OCI-LY3 (cell line): ENCODE measurements at regions not wholly inside any gene's neighbourhood (a gene's known extent, or its start where the extent isn't known, plus 50 kb on each side); places are given as distances from the start of the nearest gene placed in this dataset.
A peak's percentile ranks its signal among the peaks of the same experiment; 100 is the strongest.

Experiments
- H2AFZ ChIP-seq: fragments of 200-600, 300-600 bp; shearing (Covaris generic); 2 replicates; pipeline ENCODE4 v1.6.0; 2014; ENCODE audit warnings: antibody characterized with exemption, low read depth, low read length
- H3K27ac ChIP-seq: fragments of 200-600, 300-600 bp; sonication (generic); 2 replicates; pipeline ENCODE4 v1.5.1; 2014; ENCODE audit warnings: mild to moderate bottlenecking, low read length, moderate library complexity, mixed read lengths
- H3K27me3 ChIP-seq: fragments of 200-600, 300-600 bp; sonication (generic); 2 replicates; pipeline ENCODE4 v1.6.1; 2014; ENCODE audit warnings: low read depth, low read length, mixed read lengths
- H3K36me3 ChIP-seq: fragments of 200-600, 300-600 bp; sonication (generic); replicated peaks from 2 replicates; pipeline ENCODE3; 2014; ENCODE audit warnings: low read depth, low read length, mixed read lengths
- H3K4me1 ChIP-seq: fragments of 300-600, 200-600 bp; sonication (generic); 2 replicates; pipeline ENCODE4 v1.6.1; 2014; ENCODE audit warnings: low read length, mixed read lengths
- H3K4me2 ChIP-seq: fragments of 200-600, 300-600 bp; sonication (generic); 2 replicates; pipeline ENCODE4 v1.6.1; 2014; ENCODE audit warnings: low read length, mixed read lengths
- H3K4me3 ChIP-seq: fragments of 300-600, 200-600 bp; sonication (generic); 2 replicates; pipeline ENCODE4 v1.5.1; 2014; ENCODE audit warnings: antibody characterized with exemption, mild to moderate bottlenecking, low read length, moderate library complexity
- H3K79me2 ChIP-seq: fragments of 300-600, 200-600 bp; shearing (Covaris generic); 2 replicates; pipeline ENCODE4 v1.6.1; 2014; ENCODE audit warnings: mild to moderate bottlenecking, low read length, mixed read lengths
- H3K9ac ChIP-seq: fragments of 300-600, 200-600 bp; shearing (Covaris generic); 2 replicates; pipeline ENCODE4 v1.6.0; 2014; ENCODE audit warnings: mild to moderate bottlenecking, low read length, moderate library complexity
- H3K9me3 ChIP-seq: fragments of 200-600, 300-600 bp; shearing (Covaris generic); 2 replicates; pipeline ENCODE4 v1.6.1; 2014; ENCODE audit warnings: low read length, mixed read lengths; ENCODE audit not compliant: insufficient read depth
- H4K20me1 ChIP-seq: fragments of 200-600, 300-600 bp; sonication (generic); 2 replicates; pipeline ENCODE4 v1.6.1; 2016; ENCODE audit warnings: low read length, mixed read lengths; ENCODE audit not compliant: insufficient read depth
- CTCF ChIP-seq: fragments of 200-600, 300-600 bp; sonication (generic); IDR thresholded peaks from 2 replicates; pipeline ENCODE4 v1.5.1; 2014; ENCODE audit warnings: antibody characterized with exemption, low read length, low read depth
- EZH2phosphoT487 ChIP-seq: fragments of 200-600 bp; shearing (Covaris generic); IDR thresholded peaks from 2 replicates; pipeline ENCODE4 v1.6.1; 2018; ENCODE audit warnings: antibody characterized with exemption, mixed run types, low read depth

GRCh38 chr4:13907255-13907751 lies 279.8 kb upstream of the BOD1L1 start:
- Histone ChIP-seq H3K9ac (no peak overlapping the region), H3K4me1 (peaks cover 12% of the 10 kb centered on the region), H3K79me2 (no peaks in the 10 kb centered on the region), H3K9me3 (no peaks in the 10 kb centered on the region), H3K4me2 (no peak overlapping the region), H3K4me3 (no peak overlapping the region), H3K27ac (no peak overlapping the region), H2AFZ (peak overlapping the region; percentile 8; the same call in 1 of the 2 replicates), H4K20me1 (no peaks in the 10 kb centered on the region), H3K36me3 (no peaks in the 10 kb centered on the region), H3K27me3 (no peaks in the 10 kb centered on the region)
- TF ChIP-seq CTCF (peak; percentile 34), EZH2phosphoT487 (no peak)

GRCh38 chr4:13908455-13908854 lies 280.9 kb upstream of the BOD1L1 start:
- Histone ChIP-seq H3K36me3 (no peaks in the 10 kb centered on the region), H3K4me2 (no peak overlapping the region), H3K4me1 (peaks cover 12% of the 10 kb centered on the region), H3K9me3 (no peaks in the 10 kb centered on the region), H3K27me3 (no peaks in the 10 kb centered on the region), H3K27ac (no peak overlapping the region), H3K4me3 (no peak overlapping the region), H2AFZ (no peak overlapping the region), H3K9ac (no peak overlapping the region), H4K20me1 (no peaks in the 10 kb centered on the region), H3K79me2 (no peaks in the 10 kb centered on the region)
- TF ChIP-seq CTCF = no peak
- TF ChIP-seq EZH2phosphoT487 = no peak

- Histone ChIP-seq H3K4me1 (peaks cover 12% of the 10 kb centered on the region), H3K27me3 (no peaks in the 10 kb centered on the region), H3K9me3 (no peaks in the 10 kb centered on the region), H3K4me3 (no peak overlapping the region), H3K79me2 (no peaks in the 10 kb centered on the region), H2AFZ (no peak overlapping the region), H3K4me2 (no peak overlapping the region), H3K27ac (no peak overlapping the region), H3K9ac (no peak overlapping the region), H3K36me3 (no peaks in the 10 kb centered on the region), H4K20me1 (no peaks in the 10 kb centered on the region)
- TF ChIP-seq CTCF (no peak), EZH2phosphoT487 (no peak)
Observed at GRCh38 chr4:13910556-13910955, 283.0 kb upstream of the BOD1L1 start.

- Histone ChIP-seq H3K9ac (no peak overlapping the region), H3K27me3 (no peaks in the 10 kb centered on the region), H4K20me1 (no peaks in the 10 kb centered on the region), H3K4me1 (peaks cover 12% of the 10 kb centered on the region), H3K36me3 (no peaks in the 10 kb centered on the region), H3K4me3 (no peak overlapping the region), H3K4me2 (no peak overlapping the region), H2AFZ (no peak overlapping the region), H3K79me2 (no peaks in the 10 kb centered on the region), H3K9me3 (no peaks in the 10 kb centered on the region), H3K27ac (no peak overlapping the region)
- TF ChIP-seq EZH2phosphoT487 = no peak
- no peak for TF ChIP-seq CTCF
Observed at GRCh38 chr4:13911256-13911655, 283.7 kb upstream of the BOD1L1 start.
